WTC11 (cell line): ENCODE measurements at regions not wholly inside any gene's neighbourhood (a gene's known extent, or its start where the extent isn't known, plus 50 kb on each side); places are given as distances from the start of the nearest gene placed in this dataset.

Source experiments
- ATF1 ChIP-seq: sonication (generic); formaldehyde crosslinking; IDR thresholded peaks from 2 replicates; pipeline ENCODE4 v1.8.1; 2023; ENCODE audit warnings: mild to moderate bottlenecking, moderate library complexity, missing genetic modification reagents
- CREB1 ChIP-seq: sonication (generic); formaldehyde crosslinking; IDR thresholded peaks from 2 replicates; pipeline ENCODE4 v1.8.0; 2023; ENCODE audit warnings: mild to moderate bottlenecking, missing genetic modification reagents
- CTCF ChIP-seq: fragments of 200-600 bp; IDR thresholded peaks from 2 replicates; pipeline ENCODE4 v1.8.0; 2022; ENCODE audit warnings: antibody characterized with exemption
- E2F4 ChIP-seq: sonication (generic); formaldehyde crosslinking; IDR thresholded peaks from 2 replicates; pipeline ENCODE4 v1.8.1; 2022; ENCODE audit warnings: low read depth, mild to moderate bottlenecking, moderate library complexity, missing genetic modification reagents, borderline replicate concordance
- ETV6 ChIP-seq: sonication (generic); formaldehyde crosslinking; IDR thresholded peaks from 2 replicates; pipeline ENCODE4 v1.8.1; 2022; ENCODE audit warnings: mild to moderate bottlenecking, missing genetic modification reagents
- GABPB1 ChIP-seq: sonication (generic); formaldehyde crosslinking; IDR thresholded peaks from 2 replicates; pipeline ENCODE4 v1.8.1; 2023; ENCODE audit warnings: mild to moderate bottlenecking, missing genetic modification reagents
- KAT7 ChIP-seq: sonication (generic); formaldehyde crosslinking; IDR thresholded peaks from 2 replicates; pipeline ENCODE4 v1.8.1; 2023; ENCODE audit warnings: missing genetic modification reagents, mild to moderate bottlenecking, borderline replicate concordance
- SP1 ChIP-seq: sonication (generic); formaldehyde crosslinking; conservative IDR thresholded peaks from 2 replicates; pipeline ENCODE4 v1.8.1; 2022; ENCODE audit warnings: missing genetic modification reagents
- ZBTB43 ChIP-seq: sonication (generic); formaldehyde crosslinking; IDR thresholded peaks from 2 replicates; pipeline ENCODE4 v1.8.1; 2023; ENCODE audit warnings: mild to moderate bottlenecking, missing genetic modification reagents

GRCh38 chr6:167676666-167677421, 149.9 kb upstream of the AFDN start:
- TF ChIP-seq CREB1 (CRISPR knock-in tag) (no peak), GABPB1 (no peak), CTCF (no peak), E2F4 (CRISPR knock-in tag) (no peak), ZBTB43 (CRISPR knock-in tag) (no peak), SP1 (CRISPR knock-in tag) (no peak), KAT7 (CRISPR knock-in tag) (no peak), ATF1 (CRISPR knock-in tag) (no peak), ETV6 (CRISPR knock-in tag) (no peak)
